SK-N-SH treated with all-trans-retinoic acid at 6 μM for 48 hours (cell line): ENCODE measurements at regions not wholly inside any gene's neighbourhood (a gene's known extent, or its start where the extent isn't known, plus 50 kb on each side); places are given as distances from the start of the nearest gene placed in this dataset.

Experiments
- ARNTL ChIP-seq: fragments of 450-650 bp; formaldehyde crosslinking; IDR thresholded peaks from 2 replicates; pipeline ENCODE4 v1.5.0; 2020; ENCODE audit warnings: low read depth, mild to moderate bottlenecking, moderate library complexity, borderline replicate concordance
- BACH2 ChIP-seq: fragments of 250-450 bp; sonication (Bioruptor Pico); IDR thresholded peaks from 2 replicates; pipeline ENCODE4 v1.9.0; 2021; ENCODE audit warnings: mild to moderate bottlenecking, borderline replicate concordance
- ESRRG ChIP-seq: fragments of 250-450 bp; sonication (Bioruptor Pico); IDR thresholded peaks from 2 replicates; pipeline ENCODE4 v1.6.1; 2021; ENCODE audit warnings: mild to moderate bottlenecking
- POU6F1 ChIP-seq: fragments of 250-450 bp; sonication (Bioruptor Pico); IDR thresholded peaks from 2 replicates; pipeline ENCODE4 v1.8.0; 2021; ENCODE audit warnings: low read depth, mild to moderate bottlenecking, moderate library complexity, borderline replicate concordance
- ZFP3 ChIP-seq: fragments of 250-450 bp; sonication (Bioruptor Pico); IDR thresholded peaks from 2 replicates; pipeline ENCODE4 v1.5.0; 2020; ENCODE audit warnings: mild to moderate bottlenecking, moderate library complexity
- TF ChIP-seq, protein P1 (sequence below): fragments of 250-450 bp; sonication (Bioruptor Pico); IDR thresholded peaks from 2 replicates; pipeline ENCODE4 v1.5.1; 2021; ENCODE audit warnings: mild to moderate bottlenecking, moderate library complexity
- TF ChIP-seq, protein P2 (sequence below): fragments of 250-450 bp; sonication (Bioruptor Pico); IDR thresholded peaks from 2 replicates; pipeline ENCODE4 v1.8.0; 2020; ENCODE audit warnings: mild to moderate bottlenecking, moderate library complexity, borderline replicate concordance

DNA sequence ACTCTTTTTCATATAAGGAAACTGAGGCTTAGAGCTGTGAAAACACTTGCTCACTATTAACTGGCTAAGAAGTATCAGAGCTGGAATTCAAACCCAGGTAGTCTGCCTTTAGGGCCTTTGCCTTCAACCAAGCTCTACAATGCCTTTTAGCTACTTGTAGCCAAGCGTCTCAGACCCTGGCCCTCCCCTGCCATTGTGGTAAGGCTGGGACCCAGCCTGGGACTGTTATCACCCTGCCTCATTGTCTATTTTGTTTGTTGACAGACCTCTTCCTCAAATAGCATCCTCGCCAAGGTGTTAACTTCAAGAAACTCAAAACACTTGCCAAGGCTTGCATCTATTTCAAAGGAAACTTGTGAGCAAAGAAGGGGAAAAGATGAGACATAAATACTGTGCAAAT is 76.7 kb upstream of the CD28 start:
- TF ChIP-seq ZFP3: no peak
- TF ChIP-seq ESRRG: no peak
- TF ChIP-seq POU6F1 (CRISPR knock-in tag): no peak
- TF ChIP-seq, protein P1, sequence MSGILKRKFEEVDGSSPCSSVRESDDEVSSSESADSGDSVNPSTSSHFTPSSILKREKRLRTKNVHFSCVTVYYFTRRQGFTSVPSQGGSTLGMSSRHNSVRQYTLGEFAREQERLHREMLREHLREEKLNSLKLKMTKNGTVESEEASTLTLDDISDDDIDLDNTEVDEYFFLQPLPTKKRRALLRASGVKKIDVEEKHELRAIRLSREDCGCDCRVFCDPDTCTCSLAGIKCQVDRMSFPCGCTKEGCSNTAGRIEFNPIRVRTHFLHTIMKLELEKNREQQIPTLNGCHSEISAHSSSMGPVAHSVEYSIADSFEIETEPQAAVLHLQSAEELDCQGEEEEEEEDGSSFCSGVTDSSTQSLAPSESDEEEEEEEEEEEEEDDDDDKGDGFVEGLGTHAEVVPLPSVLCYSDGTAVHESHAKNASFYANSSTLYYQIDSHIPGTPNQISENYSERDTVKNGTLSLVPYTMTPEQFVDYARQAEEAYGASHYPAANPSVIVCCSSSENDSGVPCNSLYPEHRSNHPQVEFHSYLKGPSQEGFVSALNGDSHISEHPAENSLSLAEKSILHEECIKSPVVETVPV (CRISPR knock-in tag): no peak
- no peak for TF ChIP-seq ARNTL (CRISPR knock-in tag)
- TF ChIP-seq BACH2: no peak
- TF ChIP-seq, protein P2, sequence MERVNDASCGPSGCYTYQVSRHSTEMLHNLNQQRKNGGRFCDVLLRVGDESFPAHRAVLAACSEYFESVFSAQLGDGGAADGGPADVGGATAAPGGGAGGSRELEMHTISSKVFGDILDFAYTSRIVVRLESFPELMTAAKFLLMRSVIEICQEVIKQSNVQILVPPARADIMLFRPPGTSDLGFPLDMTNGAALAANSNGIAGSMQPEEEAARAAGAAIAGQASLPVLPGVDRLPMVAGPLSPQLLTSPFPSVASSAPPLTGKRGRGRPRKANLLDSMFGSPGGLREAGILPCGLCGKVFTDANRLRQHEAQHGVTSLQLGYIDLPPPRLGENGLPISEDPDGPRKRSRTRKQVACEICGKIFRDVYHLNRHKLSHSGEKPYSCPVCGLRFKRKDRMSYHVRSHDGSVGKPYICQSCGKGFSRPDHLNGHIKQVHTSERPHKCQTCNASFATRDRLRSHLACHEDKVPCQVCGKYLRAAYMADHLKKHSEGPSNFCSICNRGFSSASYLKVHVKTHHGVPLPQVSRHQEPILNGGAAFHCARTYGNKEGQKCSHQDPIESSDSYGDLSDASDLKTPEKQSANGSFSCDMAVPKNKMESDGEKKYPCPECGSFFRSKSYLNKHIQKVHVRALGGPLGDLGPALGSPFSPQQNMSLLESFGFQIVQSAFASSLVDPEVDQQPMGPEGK: no peak
